VCaP (cell line): ENCODE measurements at regions not wholly inside any gene's neighbourhood (a gene's known extent, or its start where the extent isn't known, plus 50 kb on each side); places are given as distances from the start of the nearest gene placed in this dataset.

ENCODE experiments used
- H3K27ac ChIP-seq: fragments of 450-650 bp; 2 replicates; pipeline ENCODE4 v1.5.1; 2017
- TF ChIP-seq, protein P1 (sequence below): fragments of 450-650 bp; conservative IDR thresholded peaks from 2 replicates; pipeline ENCODE4 v1.5.1; 2017; ENCODE audit warnings: mild to moderate bottlenecking, moderate library complexity

DNA sequence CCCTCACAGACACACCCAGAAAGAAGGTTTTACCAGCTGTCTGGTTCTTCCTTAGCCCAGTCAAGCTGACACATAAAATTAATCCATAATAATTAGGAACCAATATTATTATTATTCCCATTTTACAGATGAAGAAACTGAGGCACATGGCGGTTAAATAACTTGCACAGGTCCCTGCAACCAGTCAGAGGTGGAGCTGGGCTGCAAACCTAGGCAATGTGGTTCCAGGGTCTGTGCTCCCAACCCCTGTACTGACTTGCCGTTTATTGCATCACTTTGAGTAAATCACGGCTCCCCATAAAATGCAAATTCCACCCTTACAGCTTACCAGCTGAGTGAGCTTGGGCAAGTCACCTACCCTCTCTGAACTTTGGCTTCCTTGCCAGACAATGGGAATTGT is 179.2 kb upstream of the POU3F1 start:
- no peak overlapping the region for H3K27ac ChIP-seq
- TF ChIP-seq, protein P1, sequence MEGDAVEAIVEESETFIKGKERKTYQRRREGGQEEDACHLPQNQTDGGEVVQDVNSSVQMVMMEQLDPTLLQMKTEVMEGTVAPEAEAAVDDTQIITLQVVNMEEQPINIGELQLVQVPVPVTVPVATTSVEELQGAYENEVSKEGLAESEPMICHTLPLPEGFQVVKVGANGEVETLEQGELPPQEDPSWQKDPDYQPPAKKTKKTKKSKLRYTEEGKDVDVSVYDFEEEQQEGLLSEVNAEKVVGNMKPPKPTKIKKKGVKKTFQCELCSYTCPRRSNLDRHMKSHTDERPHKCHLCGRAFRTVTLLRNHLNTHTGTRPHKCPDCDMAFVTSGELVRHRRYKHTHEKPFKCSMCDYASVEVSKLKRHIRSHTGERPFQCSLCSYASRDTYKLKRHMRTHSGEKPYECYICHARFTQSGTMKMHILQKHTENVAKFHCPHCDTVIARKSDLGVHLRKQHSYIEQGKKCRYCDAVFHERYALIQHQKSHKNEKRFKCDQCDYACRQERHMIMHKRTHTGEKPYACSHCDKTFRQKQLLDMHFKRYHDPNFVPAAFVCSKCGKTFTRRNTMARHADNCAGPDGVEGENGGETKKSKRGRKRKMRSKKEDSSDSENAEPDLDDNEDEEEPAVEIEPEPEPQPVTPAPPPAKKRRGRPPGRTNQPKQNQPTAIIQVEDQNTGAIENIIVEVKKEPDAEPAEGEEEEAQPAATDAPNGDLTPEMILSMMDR = no peak

GRCh38 chr1:38223391-38223790 is 176.8 kb upstream of the POU3F1 start:
- TF ChIP-seq, protein P1 = no peak
- no peak overlapping the region for H3K27ac ChIP-seq

DNA sequence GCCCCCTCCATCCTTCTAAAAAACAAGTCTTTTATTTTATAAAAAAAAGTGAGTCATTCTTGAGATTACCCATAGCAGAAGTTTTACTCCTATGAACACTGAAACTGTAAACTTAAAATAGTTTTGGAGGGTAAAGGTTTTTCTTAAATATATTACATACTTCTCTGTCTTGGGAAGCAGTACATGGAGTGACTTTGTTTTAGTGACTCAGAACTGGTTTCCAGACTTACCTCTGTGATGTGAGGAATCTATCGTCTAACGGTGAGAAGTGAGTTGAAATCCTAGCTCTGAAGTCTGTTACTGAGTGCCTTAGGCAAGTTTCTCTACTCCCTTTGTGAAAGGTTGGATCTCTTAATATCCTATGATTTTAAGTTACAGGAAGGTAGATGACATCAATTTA is 176.3 kb upstream of the POU3F1 start:
- TF ChIP-seq, protein P1 = no peak
- H3K27ac ChIP-seq = no peak overlapping the region

- TF ChIP-seq, protein P1 = no peak
- no peak overlapping the region for H3K27ac ChIP-seq
Measured at GRCh38 chr1:38221006-38221649, 174.5 kb upstream of the POU3F1 start.

DNA sequence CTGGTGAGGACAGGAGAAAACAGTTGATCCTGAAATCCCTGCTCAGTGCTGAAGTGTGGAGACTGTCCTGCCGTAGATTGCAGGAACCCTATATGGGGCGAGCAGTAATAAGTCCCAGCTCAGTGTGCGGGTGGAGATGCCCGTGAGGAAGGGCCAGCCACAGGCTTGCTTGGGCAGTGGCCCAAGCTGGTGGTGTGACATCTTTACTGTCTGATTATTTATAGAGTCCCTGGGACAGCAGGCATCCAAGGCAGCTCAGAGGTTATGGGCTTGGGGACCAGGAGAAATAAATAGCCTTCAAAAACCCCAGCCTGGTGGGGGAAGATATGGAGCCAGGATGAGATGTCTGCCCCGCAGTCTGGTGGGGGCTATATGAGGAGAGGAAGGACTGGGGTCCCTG is 170.7 kb upstream of the POU3F1 start:
- TF ChIP-seq, protein P1 = no peak
- H3K27ac ChIP-seq = no peak overlapping the region

- H3K27ac ChIP-seq = no peak overlapping the region
- TF ChIP-seq, protein P1 = no peak
Measured at GRCh38 chr1:38213646-38214434, 167.2 kb upstream of the POU3F1 start.

DNA sequence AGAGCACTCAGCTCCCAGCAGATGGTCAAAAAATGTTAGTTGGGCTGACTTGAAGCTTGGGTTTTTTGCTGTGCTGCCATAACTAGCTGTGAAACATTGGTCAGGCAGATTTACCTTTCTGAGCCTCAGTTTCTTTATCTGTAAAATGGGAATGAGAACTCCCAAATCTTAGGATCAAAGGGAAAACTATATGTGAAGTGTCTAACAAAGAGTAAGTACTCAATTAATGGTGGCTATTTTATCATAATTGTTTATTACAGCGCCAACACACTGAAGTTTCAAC is 164.2 kb upstream of the POU3F1 start:
- no peak overlapping the region for H3K27ac ChIP-seq
- TF ChIP-seq, protein P1 = no peak
